ENCODE measurements at regions not wholly inside any gene's neighbourhood (a gene's known extent, or its start where the extent isn't known, plus 50 kb on each side); places are given as distances from the start of the nearest gene placed in this dataset.

- Histone ChIP-seq H3K27ac (ENCODE audit: low read depth, low read length) (no peak overlapping the region), H3K4me3 (ENCODE audit: low read length in 2 of 2) (no peak overlapping the region), H3K36me3 (ENCODE audit: insufficient read depth, low read length) (no peaks in the 10 kb centered on the region), H3K27me3 (ENCODE audit: insufficient read depth, low read length) (no peaks in the 10 kb centered on the region), H3K4me1 (ENCODE audit: insufficient read depth, low read length) (no peaks in the 10 kb centered on the region), H3K9me3 (ENCODE audit: control insufficient read depth in 1 of 2, low read length in 2 of 2) (no peaks in the 10 kb centered on the region)
- POLR2A ChIA-PET (ENCODE audit: partially characterized antibody) = no interaction called here
- CTCF ChIA-PET (ENCODE audit: partially characterized antibody) = no interaction called here
- Mint-ChIP-seq H3K9me3 (peaks cover 0 to 16% (median 6%) of the 10 kb centered on the region in 8 donors), H3K27me3 (no peaks in the 10 kb centered on the region), H3K27ac (no peak overlapping the region), H3K4me3 (no peak overlapping the region), H3K4me1 (no peaks in the 10 kb centered on the region), H3K36me3 (no peaks in the 10 kb centered on the region)
- DNase-seq = no peak
- intact Hi-C loops (cut with micrococcal nuclease) = no loop called here
Observed at GRCh38 chr16:6279286-6279685, 1053.4 kb upstream of the RBFOX1 start.

- Mint-ChIP-seq H3K27me3 (peaks cover 0 to 1% of the 10 kb centered on the region in 2 donors), H3K4me1 (no peaks in the 10 kb centered on the region), H3K36me3 (no peaks in the 10 kb centered on the region), H3K27ac (no peak overlapping the region), H3K4me3 (no peak overlapping the region), H3K9me3 (peaks cover 0 to 17% (median 6%) of the 10 kb centered on the region in 8 donors)
- Histone ChIP-seq H3K9me3 (ENCODE audit: control insufficient read depth in 1 of 2, low read length in 2 of 2) (no peaks in the 10 kb centered on the region), H3K4me1 (ENCODE audit: insufficient read depth, low read length) (no peaks in the 10 kb centered on the region), H3K36me3 (ENCODE audit: insufficient read depth, low read length) (no peaks in the 10 kb centered on the region), H3K27me3 (ENCODE audit: insufficient read depth, low read length) (no peaks in the 10 kb centered on the region), H3K4me3 (ENCODE audit: low read length in 2 of 2) (no peak overlapping the region), H3K27ac (ENCODE audit: low read depth, low read length) (no peak overlapping the region)
- CTCF ChIA-PET (ENCODE audit: partially characterized antibody) = no interaction called here
- POLR2A ChIA-PET (ENCODE audit: partially characterized antibody) = no interaction called here
- intact Hi-C loops (cut with micrococcal nuclease) = no loop called here
- no peak for DNase-seq
Observed at GRCh38 chr16:6274351-6274750, 1058.3 kb upstream of the RBFOX1 start.

- Mint-ChIP-seq H3K27me3 (peaks cover 0 to 1% of the 10 kb centered on the region in 2 donors), H3K4me3 (no peak overlapping the region), H3K27ac (no peak overlapping the region), H3K9me3 (peaks cover 2 to 29% (median 13%) of the 10 kb centered on the region in 8 donors), H3K36me3 (no peaks in the 10 kb centered on the region), H3K4me1 (no peaks in the 10 kb centered on the region)
- H3K36me3 ChIP-seq (ENCODE audit: insufficient read depth, low read length) = no peaks in the 10 kb centered on the region
- H3K9me3 ChIP-seq (ENCODE audit: control insufficient read depth in 1 of 2, low read length in 2 of 2) = no peaks in the 10 kb centered on the region
- CTCF ChIA-PET (ENCODE audit: partially characterized antibody) = no interaction called here
- H3K27me3 ChIP-seq (ENCODE audit: insufficient read depth, low read length) = no peaks in the 10 kb centered on the region
- H3K4me3 ChIP-seq (ENCODE audit: low read length in 2 of 2) = no peak overlapping the region
- DNase-seq = no peak
- intact Hi-C loops (cut with micrococcal nuclease) = no loop called here
- H3K4me1 ChIP-seq (ENCODE audit: insufficient read depth, low read length) = no peaks in the 10 kb centered on the region
- POLR2A ChIA-PET (ENCODE audit: partially characterized antibody) = no interaction called here
- H3K27ac ChIP-seq (ENCODE audit: low read depth, low read length) = no peak overlapping the region
Observed at GRCh38 chr16:6267682-6268081, 1065.0 kb upstream of the RBFOX1 start.

GRCh38 chr16:6266703-6267102 lies 1065.9 kb upstream of the RBFOX1 start:
- Mint-ChIP-seq H3K27ac (no peak overlapping the region), H3K27me3 (peaks cover 0 to 1% of the 10 kb centered on the region in 2 donors), H3K9me3 (peaks cover 2 to 28% (median 14%) of the 10 kb centered on the region in 8 donors), H3K4me3 (no peak overlapping the region), H3K36me3 (no peaks in the 10 kb centered on the region), H3K4me1 (no peaks in the 10 kb centered on the region)
- no peak for DNase-seq
- Histone ChIP-seq H3K27me3 (ENCODE audit: insufficient read depth, low read length) (no peaks in the 10 kb centered on the region), H3K4me1 (ENCODE audit: insufficient read depth, low read length) (no peaks in the 10 kb centered on the region), H3K36me3 (ENCODE audit: insufficient read depth, low read length) (no peaks in the 10 kb centered on the region), H3K27ac (ENCODE audit: low read depth, low read length) (no peak overlapping the region), H3K4me3 (ENCODE audit: low read length in 2 of 2) (no peak overlapping the region), H3K9me3 (ENCODE audit: control insufficient read depth in 1 of 2, low read length in 2 of 2) (no peaks in the 10 kb centered on the region)
- POLR2A ChIA-PET (ENCODE audit: partially characterized antibody) = no interaction called here
- intact Hi-C loops (cut with micrococcal nuclease) = no loop called here
- CTCF ChIA-PET (ENCODE audit: partially characterized antibody) = no interaction called here

- no peaks in the 10 kb centered on the region for H3K4me1 ChIP-seq (ENCODE audit: insufficient read depth, low read length)
- intact Hi-C loops (cut with micrococcal nuclease) = no loop called here
- H3K27ac ChIP-seq (ENCODE audit: low read depth, low read length) = no peak overlapping the region
- H3K27ac Mint-ChIP-seq = no peak overlapping the region
- CTCF ChIA-PET (ENCODE audit: partially characterized antibody) = no interaction called here
- no peaks in the 10 kb centered on the region for H3K27me3 Mint-ChIP-seq
- H3K27me3 ChIP-seq (ENCODE audit: insufficient read depth, low read length) = no peaks in the 10 kb centered on the region
- no peak for DNase-seq
- no peak overlapping the region for H3K4me3 ChIP-seq (ENCODE audit: low read length in 2 of 2)
- POLR2A ChIA-PET (ENCODE audit: partially characterized antibody) = no interaction called here
- H3K4me3 Mint-ChIP-seq = no peak overlapping the region
- no peaks in the 10 kb centered on the region for H3K4me1 Mint-ChIP-seq
- H3K36me3 Mint-ChIP-seq = no peaks in the 10 kb centered on the region
- no peaks in the 10 kb centered on the region for H3K9me3 ChIP-seq (ENCODE audit: control insufficient read depth in 1 of 2, low read length in 2 of 2)
- H3K36me3 ChIP-seq (ENCODE audit: insufficient read depth, low read length) = no peaks in the 10 kb centered on the region
- peaks cover 2 to 28% (median 14%) of the 10 kb centered on the region in 8 donors for H3K9me3 Mint-ChIP-seq
Observed at GRCh38 chr16:6265968-6266367, 1066.7 kb upstream of the RBFOX1 start.

GRCh38 chr16:6258056-6258455 lies 1074.6 kb upstream of the RBFOX1 start:
- H3K27me3 ChIP-seq (ENCODE audit: insufficient read depth, low read length) = no peaks in the 10 kb centered on the region
- no peaks in the 10 kb centered on the region for H3K9me3 ChIP-seq (ENCODE audit: control insufficient read depth in 1 of 2, low read length in 2 of 2)
- ChIA-PET POLR2A (ENCODE audit: partially characterized antibody) (no interaction called here), CTCF (ENCODE audit: partially characterized antibody) (no interaction called here)
- Mint-ChIP-seq H3K4me3 (no peak overlapping the region), H3K9me3 (peaks cover 9 to 30% (median 12%) of the 10 kb centered on the region in 8 donors), H3K27ac (no peak overlapping the region), H3K27me3 (no peaks in the 10 kb centered on the region), H3K4me1 (no peaks in the 10 kb centered on the region), H3K36me3 (peaks cover 0 to 2% of the 10 kb centered on the region in 2 donors)
- H3K4me3 ChIP-seq (ENCODE audit: low read length in 2 of 2) = no peak overlapping the region
- no peaks in the 10 kb centered on the region for H3K36me3 ChIP-seq (ENCODE audit: insufficient read depth, low read length)
- no peaks in the 10 kb centered on the region for H3K4me1 ChIP-seq (ENCODE audit: insufficient read depth, low read length)
- intact Hi-C loops (cut with micrococcal nuclease) = no loop called here
- no peak overlapping the region for H3K27ac ChIP-seq (ENCODE audit: low read depth, low read length)
- no peak for DNase-seq

GRCh38 chr16:6252541-6252940 lies 1080.1 kb upstream of the RBFOX1 start:
- no peaks in the 10 kb centered on the region for H3K4me1 Mint-ChIP-seq

GRCh38 chr16:6250511-6250910 lies 1082.1 kb upstream of the RBFOX1 start:
- intact Hi-C loops (cut with micrococcal nuclease) = no loop called here
- no peaks in the 10 kb centered on the region for H3K4me1 ChIP-seq (ENCODE audit: insufficient read depth, low read length)
- H3K4me3 Mint-ChIP-seq = no peak overlapping the region
- H3K36me3 Mint-ChIP-seq = no peaks in the 10 kb centered on the region
- H3K27me3 ChIP-seq (ENCODE audit: insufficient read depth, low read length) = no peaks in the 10 kb centered on the region
- CTCF ChIA-PET (ENCODE audit: partially characterized antibody) = no interaction called here
- no peak for DNase-seq
- no peak overlapping the region for H3K27ac ChIP-seq (ENCODE audit: low read depth, low read length)
- POLR2A ChIA-PET (ENCODE audit: partially characterized antibody) = no interaction called here
- H3K36me3 ChIP-seq (ENCODE audit: insufficient read depth, low read length) = no peaks in the 10 kb centered on the region
- no peak overlapping the region for H3K27ac Mint-ChIP-seq
- H3K4me1 Mint-ChIP-seq = no peaks in the 10 kb centered on the region
- H3K27me3 Mint-ChIP-seq = no peaks in the 10 kb centered on the region
- H3K9me3 Mint-ChIP-seq = peaks cover 3 to 19% (median 11%) of the 10 kb centered on the region in 8 donors
- H3K4me3 ChIP-seq (ENCODE audit: low read length in 2 of 2) = no peak overlapping the region
- peaks cover 0 to 3% of the 10 kb centered on the region in 2 donors for H3K9me3 ChIP-seq (ENCODE audit: control insufficient read depth in 1 of 2, low read length in 2 of 2)

More at GRCh38 chr16:6252541-6252940, 1080.1 kb upstream of the RBFOX1 start:
- Mint-ChIP-seq H3K9me3 (peaks cover 5 to 19% (median 12%) of the 10 kb centered on the region in 8 donors), H3K27ac (no peak overlapping the region), H3K36me3 (no peaks in the 10 kb centered on the region), H3K4me3 (no peak overlapping the region), H3K27me3 (no peaks in the 10 kb centered on the region)
- Histone ChIP-seq H3K27me3 (ENCODE audit: insufficient read depth, low read length) (no peaks in the 10 kb centered on the region), H3K9me3 (ENCODE audit: control insufficient read depth in 1 of 2, low read length in 2 of 2) (peaks cover 0 to 3% of the 10 kb centered on the region in 2 donors), H3K4me3 (ENCODE audit: low read length in 2 of 2) (no peak overlapping the region), H3K27ac (ENCODE audit: low read depth, low read length) (no peak overlapping the region), H3K36me3 (ENCODE audit: insufficient read depth, low read length) (no peaks in the 10 kb centered on the region), H3K4me1 (ENCODE audit: insufficient read depth, low read length) (no peaks in the 10 kb centered on the region)
- ChIA-PET POLR2A (ENCODE audit: partially characterized antibody) (no interaction called here), CTCF (ENCODE audit: partially characterized antibody) (no interaction called here)
- intact Hi-C loops (cut with micrococcal nuclease) = no loop called here
- DNase-seq = no peak

Data from CD4-positive, alpha-beta memory T cell (primary cell).